HUES48 (cell line): ENCODE measurements at regions not wholly inside any gene's neighbourhood (a gene's known extent, or its start where the extent isn't known, plus 50 kb on each side); places are given as distances from the start of the nearest gene placed in this dataset.

Source experiments
- H3K27ac ChIP-seq: one replicate; pipeline ENCODE4 v1.7.0; 2013; ENCODE audit warnings: low read depth, low read length, inconsistent platforms
- H3K27me3 ChIP-seq: 2 replicates; pipeline ENCODE4 v1.6.1; 2013; ENCODE audit warnings: mild to moderate bottlenecking, low read length; ENCODE audit not compliant: control insufficient read depth, insufficient read depth
- H3K36me3 ChIP-seq: 2 replicates; pipeline ENCODE4 v1.6.1; 2013; ENCODE audit warnings: low read length; ENCODE audit not compliant: control insufficient read depth, insufficient read depth
- H3K4me1 ChIP-seq: 2 replicates; pipeline ENCODE4 v1.6.1; 2013; ENCODE audit warnings: mild to moderate bottlenecking, low read length; ENCODE audit not compliant: control insufficient read depth, insufficient read depth
- H3K4me3 ChIP-seq: 2 replicates; pipeline ENCODE4 v1.5.1; 2013; ENCODE audit warnings: mild to moderate bottlenecking, low read depth, low read length
- H3K9ac ChIP-seq: 2 replicates; pipeline ENCODE4 v1.6.1; 2013; ENCODE audit warnings: mild to moderate bottlenecking, low read depth, low read length, moderate library complexity
- H3K9me3 ChIP-seq: 2 replicates; pipeline ENCODE4 v1.6.1; 2013; ENCODE audit warnings: low read length; ENCODE audit not compliant: control insufficient read depth, insufficient read depth

- H3K4me3 ChIP-seq = no peak overlapping the region
- no peak overlapping the region for H3K9ac ChIP-seq
- H3K27ac ChIP-seq = no peak overlapping the region
- no peaks in the 10 kb centered on the region for H3K4me1 ChIP-seq
- no peaks in the 10 kb centered on the region for H3K27me3 ChIP-seq
- H3K36me3 ChIP-seq = no peaks in the 10 kb centered on the region
- no peaks in the 10 kb centered on the region for H3K9me3 ChIP-seq
Measured at GRCh38 chr11:69907611-69908010, 88.4 kb upstream of the FGF3 start.

- Histone ChIP-seq H3K9me3 (no peaks in the 10 kb centered on the region), H3K4me3 (no peak overlapping the region), H3K27ac (no peak overlapping the region), H3K9ac (no peak overlapping the region), H3K4me1 (no peaks in the 10 kb centered on the region), H3K27me3 (no peaks in the 10 kb centered on the region), H3K36me3 (no peaks in the 10 kb centered on the region)
Measured at GRCh38 chr11:69908511-69909220, 89.5 kb upstream of the FGF3 start.

DNA sequence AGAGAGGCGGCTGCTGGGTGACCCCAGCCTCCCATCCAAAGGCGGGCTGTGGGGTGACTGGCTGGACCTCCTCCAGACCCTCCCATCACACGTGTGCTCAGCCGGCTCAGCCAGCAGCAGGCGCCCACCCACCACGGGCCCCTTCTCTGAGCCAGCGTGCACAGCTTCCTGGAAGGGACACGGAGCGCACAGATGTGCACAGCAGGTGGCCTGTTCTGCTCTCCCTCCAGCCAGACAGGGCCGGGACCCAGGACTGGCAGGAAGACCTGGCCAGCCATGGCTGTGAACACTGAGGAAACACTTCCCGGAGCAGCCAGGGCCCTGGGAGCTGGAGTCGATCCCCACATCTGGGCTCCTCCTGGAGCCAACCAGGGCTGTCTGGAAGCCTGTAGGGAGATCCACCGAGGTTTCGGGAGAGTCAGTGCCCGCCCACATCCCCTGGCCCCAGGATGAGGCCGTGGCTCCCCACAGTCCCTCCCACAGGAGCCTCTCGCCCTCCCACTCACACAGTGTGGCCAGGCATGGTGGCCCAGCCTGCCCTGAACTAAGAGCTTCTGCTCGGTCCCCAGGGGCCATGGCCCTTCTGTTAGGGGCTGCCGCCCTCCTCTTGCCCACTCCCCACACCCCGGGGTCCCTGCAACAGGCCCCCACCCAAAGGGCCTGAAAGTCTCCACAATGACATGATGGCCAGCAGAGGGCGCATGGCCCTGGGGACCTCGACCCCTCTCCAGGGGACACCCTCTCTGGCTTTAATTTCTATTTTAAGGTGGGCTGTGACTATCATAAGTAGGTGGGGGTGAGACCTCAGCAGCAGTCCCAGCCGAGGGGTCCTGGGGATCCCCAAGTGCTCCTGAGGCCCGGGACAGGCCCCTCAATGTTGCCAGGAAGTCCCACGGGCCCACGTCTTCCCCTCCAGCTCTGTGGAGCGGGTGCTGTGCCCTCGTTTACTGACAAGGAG lies 90.6 kb upstream of the FGF3 start:
- Histone ChIP-seq H3K4me3 (no peak overlapping the region), H3K27me3 (no peaks in the 10 kb centered on the region), H3K9ac (no peak overlapping the region), H3K36me3 (no peaks in the 10 kb centered on the region), H3K4me1 (no peaks in the 10 kb centered on the region), H3K27ac (no peak overlapping the region), H3K9me3 (no peaks in the 10 kb centered on the region)

- Histone ChIP-seq H3K4me1 (no peaks in the 10 kb centered on the region), H3K27me3 (no peaks in the 10 kb centered on the region; the same call in 1 of the 2 replicates)
Measured at GRCh38 chr11:69910519-69911309, 91.5 kb upstream of the FGF3 start.

GRCh38 chr11:69911310-69912160 lies 92.3 kb upstream of the FGF3 start:
- Histone ChIP-seq H3K27ac (no peak overlapping the region), H3K27me3 (no peaks in the 10 kb centered on the region; the same call in 1 of the 2 replicates), H3K9ac (no peak overlapping the region), H3K9me3 (no peaks in the 10 kb centered on the region), H3K4me3 (no peak overlapping the region), H3K36me3 (no peaks in the 10 kb centered on the region), H3K4me1 (no peaks in the 10 kb centered on the region)

More at GRCh38 chr11:69910519-69911309, 91.5 kb upstream of the FGF3 start:
- H3K27ac ChIP-seq = no peak overlapping the region
- no peaks in the 10 kb centered on the region for H3K9me3 ChIP-seq
- no peaks in the 10 kb centered on the region for H3K36me3 ChIP-seq
- H3K9ac ChIP-seq = no peak overlapping the region
- no peak overlapping the region for H3K4me3 ChIP-seq

- H3K4me1 ChIP-seq = no peaks in the 10 kb centered on the region
- no peak overlapping the region for H3K4me3 ChIP-seq
- H3K27me3 ChIP-seq = peaks cover 8% of the 10 kb centered on the region
- no peak overlapping the region for H3K27ac ChIP-seq
- no peaks in the 10 kb centered on the region for H3K9me3 ChIP-seq
- no peak overlapping the region for H3K9ac ChIP-seq
- H3K36me3 ChIP-seq = no peaks in the 10 kb centered on the region
Measured at GRCh38 chr11:69912161-69912910, 93.1 kb upstream of the FGF3 start.

- Histone ChIP-seq H3K27me3 (peaks cover 14% of the 10 kb centered on the region), H3K4me3 (no peak overlapping the region), H3K9ac (no peak overlapping the region), H3K9me3 (no peaks in the 10 kb centered on the region), H3K27ac (no peak overlapping the region), H3K4me1 (no peaks in the 10 kb centered on the region), H3K36me3 (no peaks in the 10 kb centered on the region)
Measured at GRCh38 chr11:69912911-69913451, 93.8 kb upstream of the FGF3 start.

GRCh38 chr11:69913591-69914285 lies 94.5 kb upstream of the FGF3 start:
- no peaks in the 10 kb centered on the region; the same call in 1 of the 2 replicates for H3K4me1 ChIP-seq
- no peak overlapping the region for H3K27ac ChIP-seq
- peaks cover 22% of the 10 kb centered on the region for H3K27me3 ChIP-seq
- H3K36me3 ChIP-seq = no peaks in the 10 kb centered on the region
- H3K4me3 ChIP-seq = no peak overlapping the region
- H3K9ac ChIP-seq = no peak overlapping the region
- no peaks in the 10 kb centered on the region for H3K9me3 ChIP-seq
